A673 (cell line): ENCODE measurements at regions not wholly inside any gene's neighbourhood (a gene's known extent, or its start where the extent isn't known, plus 50 kb on each side); places are given as distances from the start of the nearest gene placed in this dataset.

Experiments used
- EZH2 ChIP-seq: fragments of 200-600 bp; sonication (generic); IDR thresholded peaks from 2 replicates; pipeline ENCODE4 v1.6.1; 2017; ENCODE audit warnings: borderline replicate concordance, low read depth, mild to moderate bottlenecking, mixed read lengths, antibody characterized with exemption, low read length; ENCODE audit not compliant: poor library complexity, severe bottlenecking
- TF ChIP-seq, protein P1 (sequence below): fragments of 300-800, 200-600 bp; sonication (generic); conservative IDR thresholded peaks from 2 replicates; pipeline ENCODE4 v1.5.1; 2017; ENCODE audit warnings: low read depth, mild to moderate bottlenecking, antibody characterized with exemption, low read length, moderate library complexity, mixed read lengths

DNA sequence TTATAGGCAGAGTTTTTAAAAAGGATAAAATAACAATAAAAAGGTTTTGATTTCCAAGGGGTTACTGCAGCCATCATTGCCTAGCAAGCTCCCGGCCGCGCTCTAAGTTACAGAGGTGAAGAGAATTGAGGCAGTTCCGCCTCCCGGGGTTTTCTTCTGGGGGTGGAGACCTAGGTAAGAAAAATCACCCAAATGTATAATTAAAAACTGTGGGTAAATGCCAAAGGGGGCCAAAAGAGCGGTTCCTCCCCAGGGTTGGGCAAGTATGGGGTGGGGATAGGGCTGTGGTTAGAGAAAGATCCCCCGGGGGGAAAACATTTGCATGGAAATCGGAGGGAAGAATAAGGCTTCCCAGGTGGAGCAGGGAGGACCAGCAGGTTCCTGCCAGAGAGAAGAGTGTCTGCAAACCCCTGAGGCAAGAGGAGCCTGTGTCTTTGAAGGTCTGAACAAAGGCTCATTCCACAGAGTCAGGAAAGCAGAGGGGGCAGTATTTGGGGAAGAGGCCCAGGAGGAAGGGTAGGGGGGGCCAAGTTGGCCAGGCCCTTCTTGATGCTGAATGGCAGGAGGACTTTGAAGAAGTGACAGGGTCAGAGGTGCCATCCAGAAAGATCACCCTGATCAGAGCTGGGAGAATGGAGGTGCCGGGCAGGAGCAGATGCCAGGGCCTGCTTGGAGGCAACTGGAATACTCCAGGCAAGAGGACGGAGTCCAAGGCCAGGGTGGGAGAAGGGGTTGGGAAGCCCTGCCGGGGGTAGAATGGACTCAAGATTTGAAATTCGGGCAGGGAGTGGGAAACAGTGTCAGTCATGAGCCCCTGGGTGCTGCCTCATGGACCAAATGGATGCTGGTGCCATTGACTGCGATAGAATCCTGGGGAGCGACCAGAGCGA, 152.9 kb upstream of the RGMA start:
- TF ChIP-seq, protein P1, sequence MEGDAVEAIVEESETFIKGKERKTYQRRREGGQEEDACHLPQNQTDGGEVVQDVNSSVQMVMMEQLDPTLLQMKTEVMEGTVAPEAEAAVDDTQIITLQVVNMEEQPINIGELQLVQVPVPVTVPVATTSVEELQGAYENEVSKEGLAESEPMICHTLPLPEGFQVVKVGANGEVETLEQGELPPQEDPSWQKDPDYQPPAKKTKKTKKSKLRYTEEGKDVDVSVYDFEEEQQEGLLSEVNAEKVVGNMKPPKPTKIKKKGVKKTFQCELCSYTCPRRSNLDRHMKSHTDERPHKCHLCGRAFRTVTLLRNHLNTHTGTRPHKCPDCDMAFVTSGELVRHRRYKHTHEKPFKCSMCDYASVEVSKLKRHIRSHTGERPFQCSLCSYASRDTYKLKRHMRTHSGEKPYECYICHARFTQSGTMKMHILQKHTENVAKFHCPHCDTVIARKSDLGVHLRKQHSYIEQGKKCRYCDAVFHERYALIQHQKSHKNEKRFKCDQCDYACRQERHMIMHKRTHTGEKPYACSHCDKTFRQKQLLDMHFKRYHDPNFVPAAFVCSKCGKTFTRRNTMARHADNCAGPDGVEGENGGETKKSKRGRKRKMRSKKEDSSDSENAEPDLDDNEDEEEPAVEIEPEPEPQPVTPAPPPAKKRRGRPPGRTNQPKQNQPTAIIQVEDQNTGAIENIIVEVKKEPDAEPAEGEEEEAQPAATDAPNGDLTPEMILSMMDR: no peak
- TF ChIP-seq EZH2: no peak
